Activated CD4-positive, alpha-beta T cell treated with anti-CD3 and anti-CD28 coated beads for 4 hours (primary cell): ENCODE measurements at regions not wholly inside any gene's neighbourhood (a gene's known extent, or its start where the extent isn't known, plus 50 kb on each side); places are given as distances from the start of the nearest gene placed in this dataset.

Experiments
- DNase-seq, 2 donors: peaks; one replicate each; pipeline ENCODE4 v3.0.0-alpha.2; 2020

- no peak for DNase-seq
Observed at GRCh38 chr1:38454236-38454635, 405.3 kb downstream of the RRAGC start.

- DNase-seq, result no peak
Observed at GRCh38 chr1:38452246-38452645, 405.7 kb upstream of the POU3F1 start.

- DNase-seq, result no peak
Observed at GRCh38 chr1:38451541-38451993, 405.0 kb upstream of the POU3F1 start.

- no peak for DNase-seq
Observed at GRCh38 chr1:38448893-38449292, 402.3 kb upstream of the POU3F1 start.

- DNase-seq, result no peak
Observed at GRCh38 chr1:38446936-38447335, 400.3 kb upstream of the POU3F1 start.

GRCh38 chr1:38444770-38445442, 398.3 kb upstream of the POU3F1 start:
- no peak for DNase-seq

GRCh38 chr1:38444311-38444710, 397.7 kb upstream of the POU3F1 start:
- DNase-seq, result no peak

GRCh38 chr1:38440402-38440801, 393.8 kb upstream of the POU3F1 start:
- no peak for DNase-seq

- DNase-seq, result no peak
Observed at GRCh38 chr1:38436749-38437148, 390.2 kb upstream of the POU3F1 start.

GRCh38 chr1:38436006-38436405, 389.4 kb upstream of the POU3F1 start:
- DNase-seq, result no peak

GRCh38 chr1:38433084-38433722, 386.6 kb upstream of the POU3F1 start:
- DNase-seq, result no peak

GRCh38 chr1:38431535-38432376, 385.2 kb upstream of the POU3F1 start:
- no peak for DNase-seq

- DNase-seq, result no peak
Observed at GRCh38 chr1:38430949-38431348, 384.4 kb upstream of the POU3F1 start.

GRCh38 chr1:38424677-38425076, 378.1 kb upstream of the POU3F1 start:
- no peak for DNase-seq

GRCh38 chr1:38420666-38421065, 374.1 kb upstream of the POU3F1 start:
- DNase-seq, result no peak

- DNase-seq, result no peak
Observed at GRCh38 chr1:38418195-38419030, 371.8 kb upstream of the POU3F1 start.

- no peak for DNase-seq
Observed at GRCh38 chr1:38403667-38404066, 357.1 kb upstream of the POU3F1 start.

- DNase-seq, result no peak
Observed at GRCh38 chr1:38402230-38402815, 355.7 kb upstream of the POU3F1 start.

- DNase-seq, result no peak
Observed at GRCh38 chr1:38396606-38397005, 350.0 kb upstream of the POU3F1 start.

GRCh38 chr1:38394303-38394702, 347.7 kb upstream of the POU3F1 start:
- no peak for DNase-seq

- DNase-seq, result no peak
Observed at GRCh38 chr1:38392861-38393260, 346.3 kb upstream of the POU3F1 start.

GRCh38 chr1:38381256-38381655, 334.7 kb upstream of the POU3F1 start:
- DNase-seq, result no peak

- DNase-seq, result no peak
Observed at GRCh38 chr1:38376577-38376976, 330.0 kb upstream of the POU3F1 start.
